Ovary (tissue), 7 donors: ENCODE measurements at regions not wholly inside any gene's neighbourhood (a gene's known extent, or its start where the extent isn't known, plus 50 kb on each side); places are given as distances from the start of the nearest gene placed in this dataset.

Experiments
- DNase-seq, 5 donors: peaks; one replicate each; pipeline ENCODE4 v3.0.0-alpha.2; 2019 to 2020
- H3K27ac ChIP-seq, 2 donors: fragments of 200-600 bp; one replicate each; pipeline versions ENCODE4 v1.5.1 to v1.8.0; 2019 to 2022
- H3K27me3 ChIP-seq: fragments of 200-600 bp; one replicate; pipeline ENCODE4 v1.8.0; 2022
- H3K36me3 ChIP-seq: fragments of 200-600 bp; sonication (generic); one replicate; pipeline ENCODE4 v1.5.1; 2019
- H3K4me1 ChIP-seq: one replicate; pipeline ENCODE4 v1.8.1; 2013; ENCODE audit warnings: mild to moderate bottlenecking, moderate library complexity; ENCODE audit not compliant: insufficient read depth
- H3K4me3 ChIP-seq: fragments of 200-600 bp; sonication (generic); one replicate; pipeline ENCODE4 v1.5.1; 2017
- H3K9me3 ChIP-seq, 2 donors: fragments of 200-600 bp in 1 of 2; sonication (generic) in 1 of 2; one replicate each; pipeline versions ENCODE4 v1.5.1 to v1.8.1; 2013 to 2019; ENCODE audit warnings: mild to moderate bottlenecking in 1 of 2, moderate library complexity in 1 of 2
- CTCF ChIP-seq, 3 donors: fragments of 450-650 bp in 2 of 3; fragments of 200-600 bp in 1 of 3; IDR thresholded peaks; one replicate each; pipeline versions ENCODE4 v1.5.1 to v1.8.0; 2016 to 2022; ENCODE audit warnings: antibody characterized with exemption in 3 of 3, mild to moderate bottlenecking in 1 of 3
- EP300 ChIP-seq: sonication (generic); formaldehyde crosslinking; IDR thresholded peaks from one replicate; pipeline ENCODE4 v1.6.1; 2017; ENCODE audit warnings: antibody characterized with exemption
- POLR2A ChIP-seq: fragments of 450-650 bp; IDR thresholded peaks from one replicate; pipeline ENCODE4 v1.6.1; 2017; ENCODE audit warnings: antibody characterized with exemption, mild to moderate bottlenecking, moderate library complexity
- WGBS, 3 donors: extraction: QIAGEN DNeasy Blood & Tissue Kit in 1 of 3; methylation state at CpG; one replicate each; pipeline versions ENCODE4 v1.1.5 to v1.1.7; 2013 to 2017; 5-methylcytosine and 5-hydroxymethylcytosine counted together
- intact Hi-C, 4 donors: fragments of 100-400 bp; cut with DNase I; formaldehyde crosslinking; loops; one replicate each; pipeline versions ENCODE4 v1.11.0 to v1.15.1; 2022 to 2023
- donor health status: DM: no; HTN: no; CAD: no; lungs with moderate emphysema.
- donor health status: DM: no; HTN: no; CAD: no.
- donor health status: Bipolar disorder and iron deficiency.
- donor health status: DM: no; HTN: no; CAD: no.
- donor health status: DM: yes; HTN: yes; CAD: no.

DNA sequence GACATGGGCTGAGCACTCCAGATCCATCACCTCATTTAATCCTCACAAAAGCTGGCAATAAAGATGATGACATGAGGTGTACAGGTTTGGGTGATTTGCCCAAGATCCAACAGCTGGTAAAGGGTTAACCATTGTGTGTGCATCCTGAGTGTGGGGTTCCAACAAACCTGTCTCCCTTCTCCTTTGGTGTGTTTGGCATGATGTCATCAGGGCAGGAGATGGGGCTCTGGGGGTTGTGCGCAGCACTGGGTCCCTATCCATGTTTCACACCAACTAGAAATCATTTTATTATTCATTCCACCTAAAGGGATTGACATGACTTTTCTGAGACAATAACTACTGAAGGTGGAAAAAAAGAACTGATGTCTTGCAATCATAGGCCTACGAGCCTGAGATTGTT is 452.5 kb downstream of the SIPA1L2 start:
- intact Hi-C loops, result no loop called here
- DNase-seq, result no peak
- 90 to 92% (median 90%) methylated on average over 2 of the region's 2 CpGs for WGBS, 3 donors

GRCh38 chr1:232176222-232176621 is 453.7 kb downstream of the SIPA1L2 start:
- Histone ChIP-seq H3K4me3 (no peak overlapping the region), H3K27ac (no peak overlapping the region), H3K9me3 (no peaks in the 10 kb centered on the region), H3K27me3 (no peaks in the 10 kb centered on the region), H3K4me1 (no peaks in the 10 kb centered on the region), H3K36me3 (no peaks in the 10 kb centered on the region)
- DNase-seq, result no peak
- no peak for TF ChIP-seq CTCF (IDR thresholded peaks at IDR 0.05)
- TF ChIP-seq POLR2A, result no peak
- TF ChIP-seq EP300, result no peak
- intact Hi-C loops, result no loop called here
- WGBS, 3 donors, result 85 to 94% (median 86%) methylated on average over 2 of the region's 2 CpGs

More for the DNA sequence above, 452.5 kb downstream of the SIPA1L2 start:
- Histone ChIP-seq H3K27ac (no peak overlapping the region), H3K4me1 (no peaks in the 10 kb centered on the region), H3K4me3 (no peak overlapping the region), H3K9me3 (no peaks in the 10 kb centered on the region), H3K36me3 (no peaks in the 10 kb centered on the region), H3K27me3 (no peaks in the 10 kb centered on the region)
- TF ChIP-seq CTCF (IDR thresholded peaks at IDR 0.05), result no peak
- no peak for TF ChIP-seq POLR2A
- TF ChIP-seq EP300, result no peak

GRCh38 chr1:232174306-232174705 is 455.6 kb downstream of the SIPA1L2 start:
- Histone ChIP-seq H3K4me1 (no peaks in the 10 kb centered on the region), H3K4me3 (no peak overlapping the region), H3K27me3 (no peaks in the 10 kb centered on the region), H3K36me3 (no peaks in the 10 kb centered on the region), H3K27ac (no peak overlapping the region), H3K9me3 (no peaks in the 10 kb centered on the region)
- 52 to 58% (median 53%) methylated on average over 5 of the region's 5 CpGs for WGBS, 3 donors
- TF ChIP-seq EP300 (no peak), CTCF (IDR thresholded peaks at IDR 0.05) (no peak), POLR2A (no peak)
- intact Hi-C loops, result no loop called here
- no peak for DNase-seq

DNA sequence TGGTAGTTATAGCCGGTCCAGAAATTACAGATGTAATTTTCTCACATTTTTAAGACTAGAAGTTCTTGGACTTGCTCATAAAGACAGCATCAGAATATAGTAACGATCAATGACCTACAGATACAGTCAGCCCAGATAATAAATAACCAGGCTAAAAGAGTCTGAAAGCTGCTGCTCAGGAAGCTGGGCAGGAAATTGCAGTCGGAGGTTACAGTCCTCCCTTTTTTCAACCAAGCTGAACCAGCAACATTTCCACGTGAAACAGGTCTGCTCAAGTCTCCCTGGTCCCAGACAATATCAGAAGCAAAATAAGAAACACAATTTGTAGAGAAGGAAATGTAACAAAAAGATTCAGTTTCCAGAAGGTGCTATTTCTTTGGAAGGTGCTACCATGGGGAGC is 457.4 kb downstream of the SIPA1L2 start:
- H3K4me1 ChIP-seq, result no peaks in the 10 kb centered on the region
- no peak overlapping the region for H3K4me3 ChIP-seq
- H3K9me3 ChIP-seq, result no peaks in the 10 kb centered on the region
- DNase-seq, result no peak
- no peaks in the 10 kb centered on the region for H3K27me3 ChIP-seq
- H3K36me3 ChIP-seq, result no peaks in the 10 kb centered on the region
- TF ChIP-seq CTCF (IDR thresholded peaks at IDR 0.05) (no peak), EP300 (no peak), POLR2A (no peak)
- 44 to 49% (median 46%) methylated on average over 4 of the region's 4 CpGs for WGBS, 3 donors
- H3K27ac ChIP-seq, result no peak overlapping the region
- intact Hi-C loops, result no loop called here

- no peak for TF ChIP-seq POLR2A
- no peak for TF ChIP-seq EP300
- no peak for TF ChIP-seq CTCF (IDR thresholded peaks at IDR 0.05)
- Histone ChIP-seq H3K4me3 (no peak overlapping the region), H3K4me1 (no peaks in the 10 kb centered on the region), H3K9me3 (no peaks in the 10 kb centered on the region), H3K36me3 (no peaks in the 10 kb centered on the region), H3K27me3 (no peaks in the 10 kb centered on the region), H3K27ac (no peak overlapping the region)
- WGBS, 3 donors, result 85 to 93% (median 87%) methylated on average over 1 of the region's 1 CpG
- intact Hi-C loops, result no loop called here
- DNase-seq, result no peak
Observed at GRCh38 chr1:232170909-232171308, 459.0 kb downstream of the SIPA1L2 start.
